K562 (cell line): ENCODE measurements at regions not wholly inside any gene's neighbourhood (a gene's known extent, or its start where the extent isn't known, plus 50 kb on each side); places are given as distances from the start of the nearest gene placed in this dataset.
A peak's percentile ranks its signal among the peaks of the same experiment; 100 is the strongest.

ENCODE experiments used
- ATAC-seq: fragments of 200-7000 bp; cut with Tn5 transposase; 3 replicates; pipeline ENCODE4 v1.9.1; 2020; ENCODE audit warnings: moderate library complexity
- BruUV-seq: library from RNA; stranded (reverse); fragments of 400-500 nt; replicated peaks from 2 replicates; lab custom pipeline; 2021; lab: Mats Ljungman, UMichigan
- CTCF ChIA-PET: fragments of 300-600 bp; formaldehyde crosslinking; extraction: SDS; loops from one replicate; lab custom pipeline; 2021; ENCODE audit warnings: low intra/inter-chr PET ratio; lab: Yijun Ruan, JAX
- POLR2A ChIA-PET: fragments of 300-600, 350-650 bp; sonication (Branson Sonifier 250); formaldehyde crosslinking; extraction: SDS; loops from one replicate; lab custom pipeline; 2021; ENCODE audit warnings: antibody characterized with exemption, inconsistent platforms; lab: Yijun Ruan, JAX
- DNase-seq, 4 experiments: peaks; one replicate each; pipeline versions ENCODE4 v3.0.0 to v3.0.0-alpha.2; 2011 to 2018; ENCODE audit warnings: low spot score in 3 of 4, mixed read lengths in 3 of 4; ENCODE audit errors: extremely low read depth in 1 of 4
- FAIRE-seq: peaks from 2 replicates; lab custom pipeline; 2011; peaks lifted over from hg19 to GRCh38; lab: Jason Lieb, UNC
- H2AFZ ChIP-seq: 2 replicates; pipeline ENCODE4 v1.6.0; 2011; ENCODE audit warnings: low read depth, low read length, control low read depth, inconsistent platforms
- H3K27ac ChIP-seq: fragments of 200-600 bp; 3 replicates; pipeline ENCODE4 v1.8.0; 2011; ENCODE audit warnings: low read depth, mild to moderate bottlenecking, control low read depth, inconsistent platforms, low read length, moderate library complexity, mixed read lengths; ENCODE audit errors: extremely low read depth
- H3K27me3 ChIP-seq, 2 experiments: fragments of 300-600 bp in 1 of 2; 2 replicates in 1 of 2; 3 replicates in 1 of 2; pipeline versions ENCODE4 v1.6.0 to v1.8.0; 2011; ENCODE audit warnings: inconsistent platforms in 2 of 2, low read length in 2 of 2, mild to moderate bottlenecking in 1 of 2, mixed read lengths in 1 of 2, moderate library complexity in 1 of 2; ENCODE audit not compliant: control insufficient read depth in 2 of 2, insufficient read depth in 2 of 2
- H3K36me3 ChIP-seq: fragments of 300-600 bp; 3 replicates; pipeline ENCODE4 v1.8.0; 2011; ENCODE audit warnings: mild to moderate bottlenecking, low read length, inconsistent platforms; ENCODE audit not compliant: control insufficient read depth, insufficient read depth
- H3K4me1 ChIP-seq, 2 experiments: fragments of 200-600 bp in 1 of 2; replicated peaks in 1 of 2; 2 replicates in 1 of 2; 3 replicates in 1 of 2; pipeline versions ENCODE4 v1.5.1 to v1.8.0; 2011; ENCODE audit warnings: inconsistent platforms in 2 of 2, low read length in 2 of 2, mild to moderate bottlenecking in 1 of 2, mixed read lengths in 1 of 2, moderate library complexity in 1 of 2; ENCODE audit not compliant: control insufficient read depth in 2 of 2, insufficient read depth in 2 of 2
- H3K4me2 ChIP-seq: 2 replicates; pipeline ENCODE4 v1.6.1; 2011; ENCODE audit warnings: low read length, control low read depth, inconsistent platforms, mixed read lengths; ENCODE audit not compliant: insufficient read depth
- H3K4me3 ChIP-seq: fragments of 200-600 bp; sonication (generic), shearing (Covaris generic); 2 replicates; pipeline ENCODE4 v1.5.1; 2016; ENCODE audit warnings: control low read depth, inconsistent platforms
- H3K79me2 ChIP-seq: fragments of 200-600 bp; 3 replicates; pipeline ENCODE4 v1.8.0; 2011; ENCODE audit warnings: low read length, inconsistent platforms; ENCODE audit not compliant: control insufficient read depth, insufficient read depth
- H3K9ac ChIP-seq, 2 experiments: 2 replicates each; pipeline versions ENCODE4 v1.6.0 to v1.6.1; 2011; ENCODE audit warnings: low read depth in 2 of 2, low read length in 2 of 2, control low read depth in 1 of 2, inconsistent platforms in 1 of 2, mild to moderate bottlenecking in 1 of 2, mixed read lengths in 1 of 2; ENCODE audit not compliant: insufficient read depth in 1 of 2
- H3K9me1 ChIP-seq: one replicate; pipeline ENCODE4 v1.6.0; 2011; ENCODE audit warnings: inconsistent platforms, mild to moderate bottlenecking, low read length, moderate library complexity; ENCODE audit not compliant: control insufficient read depth, insufficient read depth
- H3K9me3 ChIP-seq: replicated peaks from 2 replicates; pipeline ENCODE4 v1.5.1; 2011; ENCODE audit warnings: low read depth, low read length, inconsistent platforms; ENCODE audit not compliant: control insufficient read depth, insufficient read depth
- H4K20me1 ChIP-seq: replicated peaks from 2 replicates; pipeline ENCODE4 v1.6.1; 2011; ENCODE audit warnings: low read length, inconsistent platforms, mixed read lengths; ENCODE audit not compliant: control insufficient read depth, insufficient read depth
- BHLHE40 ChIP-seq: IDR thresholded peaks from 2 replicates; pipeline ENCODE4 v1.6.1; 2011; ENCODE audit warnings: low read length, improper control_type of control experiment
- JUN ChIP-seq, 2 experiments: sonication (generic) in 1 of 2; formaldehyde crosslinking in 1 of 2; IDR thresholded peaks; 2 replicates each; pipeline versions ENCODE4 v1.6.1 to v1.8.0; 2012 to 2022; ENCODE audit warnings: borderline replicate concordance in 2 of 2, mild to moderate bottlenecking in 2 of 2, improper control_type of control experiment in 1 of 2, low read depth in 1 of 2, low read length in 1 of 2, missing genetic modification reagents in 1 of 2
- MGA ChIP-seq: fragments of 450-650 bp; IDR thresholded peaks from 2 replicates; pipeline ENCODE4 v1.6.1; 2016; ENCODE audit warnings: mild to moderate bottlenecking, moderate library complexity
- MYNN ChIP-seq, 2 experiments: sonication (generic); formaldehyde crosslinking in 1 of 2; IDR thresholded peaks; 2 replicates each; pipeline versions ENCODE4 v1.5.0 to v1.6.1; 2016 to 2020; ENCODE audit warnings: antibody characterized with exemption in 1 of 2, missing genetic modification reagents in 1 of 2
- PRPF4 ChIP-seq: fragments of 200-400 bp; formaldehyde crosslinking; IDR thresholded peaks from one replicate; pipeline ENCODE4 v1.6.1; 2017; ENCODE audit warnings: low read length, low read depth, mild to moderate bottlenecking; ENCODE audit not compliant: insufficient read depth, poor library complexity, severe bottlenecking
- ZNF253 ChIP-seq: fragments of 250-450 bp; sonication (Bioruptor Pico); conservative IDR thresholded peaks from 2 replicates; pipeline ENCODE4 v1.6.1; 2021; ENCODE audit warnings: mild to moderate bottlenecking
- WGBS: fragments of 100-300 bp; shearing (Covaris generic); methylation state at CpG from one replicate; pipeline ENCODE4 v1.1.6; 2016; ENCODE audit warnings: low coverage, mixed read lengths; ENCODE audit not compliant: insufficient coverage; ENCODE audit errors: missing lambda C conversion rate; 5-methylcytosine and 5-hydroxymethylcytosine counted together
- in situ Hi-C: fragments of 300-500 bp; cut with MboI; formaldehyde crosslinking; loops from 4 replicates; pipeline ENCODE4 v1.15.0; 2018; ENCODE audit warnings: inconsistent platforms, mixed read lengths
- intact Hi-C: fragments of 100-400 bp; cut with micrococcal nuclease; formaldehyde crosslinking; loops from 2 replicates; pipeline ENCODE4 v1.14.2; 2022
- TF ChIP-seq, protein P1 (sequence below): fragments of 450-650 bp; IDR thresholded peaks from 2 replicates; pipeline ENCODE4 v1.6.1; 2016; ENCODE audit warnings: mild to moderate bottlenecking

- Histone ChIP-seq H3K79me2 (no peaks in the 10 kb centered on the region), H3K27me3 (peaks cover 0 to 26% of the 10 kb centered on the region in 2 experiments; a peak in 2 of 5 replicates), H3K36me3 (no peaks in the 10 kb centered on the region), H3K9me3 (no peaks in the 10 kb centered on the region), H3K4me1 (no peaks in the 10 kb centered on the region), H3K27ac (no peak overlapping the region), H4K20me1 (no peaks in the 10 kb centered on the region), H3K4me3 (no peak overlapping the region), H3K9ac (no peak overlapping the region), H3K9me1 (no peaks in the 10 kb centered on the region), H3K4me2 (no peak overlapping the region), H2AFZ (no peak overlapping the region)
- in situ Hi-C loops: no loop called here
- POLR2A ChIA-PET: no interaction called here
- no TSS peak for BruUV-seq
- CTCF ChIA-PET: no interaction called here
- no peak for DNase-seq
- FAIRE-seq: no peak
- WGBS: 0% methylated on average over 4 of the region's 5 CpGs
- intact Hi-C loops: no loop called here
- no peak for ATAC-seq
- TF ChIP-seq BHLHE40 (no peak), JUN (IDR thresholded peaks at IDR 0.05; ENCODE audit: borderline replicate concordance, low read depth, low read length) (no peak), JUN (CRISPR knock-in tag; IDR thresholded peaks at IDR 0.05; ENCODE audit: borderline replicate concordance) (no peak), ZNF253 (no peak), MGA (no peak), PRPF4 (no peak), MYNN (IDR thresholded peaks at IDR 0.05) (peak; percentile 93), MYNN (CRISPR knock-in tag; IDR thresholded peaks at IDR 0.05) (no peak)
- TF ChIP-seq, protein P1, sequence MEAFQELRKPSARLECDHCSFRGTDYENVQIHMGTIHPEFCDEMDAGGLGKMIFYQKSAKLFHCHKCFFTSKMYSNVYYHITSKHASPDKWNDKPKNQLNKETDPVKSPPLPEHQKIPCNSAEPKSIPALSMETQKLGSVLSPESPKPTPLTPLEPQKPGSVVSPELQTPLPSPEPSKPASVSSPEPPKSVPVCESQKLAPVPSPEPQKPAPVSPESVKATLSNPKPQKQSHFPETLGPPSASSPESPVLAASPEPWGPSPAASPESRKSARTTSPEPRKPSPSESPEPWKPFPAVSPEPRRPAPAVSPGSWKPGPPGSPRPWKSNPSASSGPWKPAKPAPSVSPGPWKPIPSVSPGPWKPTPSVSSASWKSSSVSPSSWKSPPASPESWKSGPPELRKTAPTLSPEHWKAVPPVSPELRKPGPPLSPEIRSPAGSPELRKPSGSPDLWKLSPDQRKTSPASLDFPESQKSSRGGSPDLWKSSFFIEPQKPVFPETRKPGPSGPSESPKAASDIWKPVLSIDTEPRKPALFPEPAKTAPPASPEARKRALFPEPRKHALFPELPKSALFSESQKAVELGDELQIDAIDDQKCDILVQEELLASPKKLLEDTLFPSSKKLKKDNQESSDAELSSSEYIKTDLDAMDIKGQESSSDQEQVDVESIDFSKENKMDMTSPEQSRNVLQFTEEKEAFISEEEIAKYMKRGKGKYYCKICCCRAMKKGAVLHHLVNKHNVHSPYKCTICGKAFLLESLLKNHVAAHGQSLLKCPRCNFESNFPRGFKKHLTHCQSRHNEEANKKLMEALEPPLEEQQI: no peak
Observed at GRCh38 chr17:34012709-34013375, 242.2 kb upstream of the CCL2 start.
